HepG2 (cell line): ENCODE measurements at regions not wholly inside any gene's neighbourhood (a gene's known extent, or its start where the extent isn't known, plus 50 kb on each side); places are given as distances from the start of the nearest gene placed in this dataset.

Experiments
- CBX1 ChIP-seq: IDR thresholded peaks from one replicate; pipeline ENCODE4 v1.6.1; 2016; ENCODE audit warnings: antibody characterized with exemption, low read depth
- EHMT2 ChIP-seq: fragments of 200-600 bp; sonication (generic); IDR thresholded peaks from 2 replicates; pipeline ENCODE4 v1.7.0; 2017; ENCODE audit warnings: antibody characterized with exemption, low read depth, low read length, borderline replicate concordance
- GMEB2 ChIP-seq: IDR thresholded peaks from 2 replicates; pipeline ENCODE4 v1.6.1; 2016; ENCODE audit warnings: missing biosample characterization, missing genetic modification reagents, low read depth
- JUNB ChIP-seq: sonication (generic); formaldehyde crosslinking; IDR thresholded peaks from 2 replicates; pipeline ENCODE4 v1.8.0; 2022; ENCODE audit warnings: missing genetic modification reagents, mild to moderate bottlenecking, borderline replicate concordance
- JUND ChIP-seq: sonication (generic); formaldehyde crosslinking; IDR thresholded peaks from 2 replicates; pipeline ENCODE4 v1.8.0; 2022; ENCODE audit warnings: mild to moderate bottlenecking, missing genetic modification reagents
- NFAT5 ChIP-seq: sonication (generic); formaldehyde crosslinking; IDR thresholded peaks from 2 replicates; pipeline ENCODE4 v1.4.0; 2020; ENCODE audit warnings: missing genetic modification reagents
- PREB ChIP-seq: sonication (generic); formaldehyde crosslinking; IDR thresholded peaks from 2 replicates; pipeline ENCODE4 v1.4.0; 2020; ENCODE audit warnings: missing genetic modification reagents
- RAD21 ChIP-seq: fragments of 450-650 bp; formaldehyde crosslinking; IDR thresholded peaks from 2 replicates; pipeline ENCODE4 v1.5.0; 2020; ENCODE audit warnings: mild to moderate bottlenecking
- SETDB1 ChIP-seq: sonication (generic); formaldehyde crosslinking; IDR thresholded peaks from 2 replicates; pipeline ENCODE4 v1.5.1; 2020; ENCODE audit warnings: missing genetic modification reagents, mild to moderate bottlenecking, borderline replicate concordance
- STAG1 ChIP-seq: sonication (generic); formaldehyde crosslinking; IDR thresholded peaks from 2 replicates; pipeline ENCODE4 v1.4.0; 2020; ENCODE audit warnings: missing genetic modification reagents
- YY1 ChIP-seq: IDR thresholded peaks from 2 replicates; pipeline ENCODE4 v1.6.1; 2011; ENCODE audit warnings: low read length, low read depth, moderate library complexity, mild to moderate bottlenecking; ENCODE audit not compliant: insufficient read depth, insufficient replicate concordance
- ZNF382 ChIP-seq: sonication (generic); formaldehyde crosslinking; IDR thresholded peaks from 2 replicates; pipeline ENCODE4 v1.5.0; 2020; ENCODE audit warnings: missing genetic modification reagents, mild to moderate bottlenecking, borderline replicate concordance
- ZNF713 ChIP-seq: sonication (generic); formaldehyde crosslinking; IDR thresholded peaks from 2 replicates; pipeline ENCODE4 v1.4.0; 2020; ENCODE audit warnings: mild to moderate bottlenecking, missing genetic modification reagents
- ZSCAN29 ChIP-seq: sonication (generic); formaldehyde crosslinking; conservative IDR thresholded peaks from 2 replicates; pipeline ENCODE4 v1.4.0; 2020; ENCODE audit warnings: mild to moderate bottlenecking, missing genetic modification reagents
- TF ChIP-seq, protein P1 (sequence below): sonication (generic); formaldehyde crosslinking; IDR thresholded peaks from 2 replicates; pipeline ENCODE4 v1.8.0; 2022; ENCODE audit warnings: missing genetic modification reagents, low read depth, mild to moderate bottlenecking, borderline replicate concordance
- TF ChIP-seq, protein P2 (sequence below): sonication (generic); formaldehyde crosslinking; IDR thresholded peaks from 2 replicates; pipeline ENCODE4 v1.8.1; 2023; ENCODE audit warnings: mild to moderate bottlenecking, missing genetic modification reagents

DNA sequence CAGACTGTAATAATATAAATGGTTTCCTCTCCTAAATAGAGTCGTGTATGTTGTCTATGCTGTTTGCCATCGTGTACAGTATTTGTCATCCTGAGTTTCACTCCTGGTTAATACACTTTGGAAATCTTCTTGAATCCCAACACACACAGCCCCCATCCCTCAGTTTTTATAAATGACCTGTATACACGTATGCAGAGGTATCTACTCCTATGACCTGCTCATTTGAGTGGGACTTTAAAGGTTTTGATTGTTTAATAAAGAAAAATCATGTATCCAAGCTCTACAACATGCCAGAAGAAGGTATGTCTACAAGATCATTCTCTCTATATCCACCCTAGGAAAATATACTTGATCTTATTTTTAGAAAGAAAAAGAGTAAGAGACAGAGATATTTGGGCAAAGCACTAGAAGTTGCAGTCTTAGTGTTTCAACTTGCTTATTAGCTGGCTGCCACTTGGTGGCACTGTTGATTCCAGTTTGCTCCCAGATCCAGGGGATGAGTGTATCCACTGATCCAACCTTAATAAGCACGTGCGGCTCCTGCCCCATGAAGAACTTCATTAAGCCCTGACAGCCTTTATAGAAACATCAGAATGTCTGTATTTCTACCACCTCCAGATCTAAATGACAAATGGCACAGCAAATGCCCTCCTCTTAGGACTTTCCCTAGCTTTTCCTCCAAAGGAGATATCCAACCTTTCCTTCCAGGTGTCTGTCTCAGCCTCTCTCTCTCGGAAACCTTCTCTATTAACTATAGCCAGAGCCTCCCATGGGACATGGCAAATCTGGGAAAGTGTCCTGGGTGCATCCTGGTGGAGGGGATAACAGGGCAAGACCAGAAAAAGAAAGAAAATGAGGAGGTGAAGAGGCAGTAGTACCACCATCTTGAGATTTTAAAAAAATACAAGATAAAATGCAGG is 181.6 kb upstream of the NEBL start (continued):
- TF ChIP-seq NFAT5 (CRISPR knock-in tag) (no peak), EHMT2 (no peak), ZNF382 (CRISPR knock-in tag) (no peak), ZNF713 (no peak), ZSCAN29 (CRISPR knock-in tag) (no peak), SETDB1 (CRISPR knock-in tag) (no peak), GMEB2 (no peak), YY1 (no peak), CBX1 (no peak), STAG1 (CRISPR knock-in tag) (peak; percentile 90), JUNB (CRISPR knock-in tag) (no peak), PREB (CRISPR knock-in tag) (no peak), JUND (no peak), RAD21 (CRISPR knock-in tag) (peak; percentile 69; the same call in 1 of the 2 replicates)
- TF ChIP-seq, protein P1, sequence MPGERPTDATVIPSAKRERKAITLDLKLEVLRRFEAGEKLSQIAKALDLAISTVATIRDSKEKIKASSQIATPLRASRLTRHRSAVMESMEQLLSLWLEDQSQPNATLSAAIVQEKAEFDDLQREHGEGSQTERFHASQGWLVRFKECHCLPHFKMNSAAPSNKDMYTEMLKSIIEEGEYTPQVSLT (CRISPR knock-in tag) = no peak
- TF ChIP-seq, protein P2, sequence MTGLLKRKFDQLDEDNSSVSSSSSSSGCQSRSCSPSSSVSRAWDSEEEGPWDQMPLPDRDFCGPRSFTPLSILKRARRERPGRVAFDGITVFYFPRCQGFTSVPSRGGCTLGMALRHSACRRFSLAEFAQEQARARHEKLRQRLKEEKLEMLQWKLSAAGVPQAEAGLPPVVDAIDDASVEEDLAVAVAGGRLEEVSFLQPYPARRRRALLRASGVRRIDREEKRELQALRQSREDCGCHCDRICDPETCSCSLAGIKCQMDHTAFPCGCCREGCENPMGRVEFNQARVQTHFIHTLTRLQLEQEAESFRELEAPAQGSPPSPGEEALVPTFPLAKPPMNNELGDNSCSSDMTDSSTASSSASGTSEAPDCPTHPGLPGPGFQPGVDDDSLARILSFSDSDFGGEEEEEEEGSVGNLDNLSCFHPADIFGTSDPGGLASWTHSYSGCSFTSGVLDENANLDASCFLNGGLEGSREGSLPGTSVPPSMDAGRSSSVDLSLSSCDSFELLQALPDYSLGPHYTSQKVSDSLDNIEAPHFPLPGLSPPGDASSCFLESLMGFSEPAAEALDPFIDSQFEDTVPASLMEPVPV (CRISPR knock-in tag) = no peak
